ENCODE measurements at regions not wholly inside any gene's neighbourhood (a gene's known extent, or its start where the extent isn't known, plus 50 kb on each side); places are given as distances from the start of the nearest gene placed in this dataset.

GRCh38 chr11:103699216-103699615, 337.2 kb upstream of the DDI1 start:
- Histone ChIP-seq H3K36me3 (ENCODE audit: control insufficient read depth, insufficient read depth, low read length, severe bottlenecking) (no peaks in the 10 kb centered on the region), H3K27me3 (replicated peaks; ENCODE audit: control insufficient read depth, insufficient read depth, low read length) (no peaks in the 10 kb centered on the region), H3K4me1 (ENCODE audit: control insufficient read depth, insufficient read depth, low read length) (peaks cover 51% of the 10 kb centered on the region), H3K4me3 (ENCODE audit: low read length) (peak overlapping the region; percentile 71), H3K9me3 (ENCODE audit: control insufficient read depth, low read length) (peaks cover 5% of the 10 kb centered on the region), H3K9ac (ENCODE audit: low read length) (peak overlapping the region; percentile 79)
- DNase-seq (ENCODE audit: low read depth) = peak; percentile 61

GRCh38 chr11:103699656-103700055, 336.8 kb upstream of the DDI1 start:
- H3K9ac ChIP-seq (ENCODE audit: low read length) = peak overlapping the region; percentile 87
- H3K4me3 ChIP-seq (ENCODE audit: low read length) = peak overlapping the region; percentile 75
- DNase-seq (ENCODE audit: low read depth) = no peak
- H3K27me3 ChIP-seq (replicated peaks; ENCODE audit: control insufficient read depth, insufficient read depth, low read length) = no peaks in the 10 kb centered on the region
- peaks cover 5% of the 10 kb centered on the region for H3K9me3 ChIP-seq (ENCODE audit: control insufficient read depth, low read length)
- H3K36me3 ChIP-seq (ENCODE audit: control insufficient read depth, insufficient read depth, low read length, severe bottlenecking) = no peaks in the 10 kb centered on the region
- peaks cover 51% of the 10 kb centered on the region for H3K4me1 ChIP-seq (ENCODE audit: control insufficient read depth, insufficient read depth, low read length)

- Histone ChIP-seq H3K9ac (ENCODE audit: low read length) (peak overlapping the region; percentile 87), H3K9me3 (ENCODE audit: control insufficient read depth, low read length) (peaks cover 5% of the 10 kb centered on the region), H3K4me3 (ENCODE audit: low read length) (peak overlapping the region; percentile 75), H3K4me1 (ENCODE audit: control insufficient read depth, insufficient read depth, low read length) (peaks cover 51% of the 10 kb centered on the region), H3K36me3 (ENCODE audit: control insufficient read depth, insufficient read depth, low read length, severe bottlenecking) (no peaks in the 10 kb centered on the region), H3K27me3 (replicated peaks; ENCODE audit: control insufficient read depth, insufficient read depth, low read length) (no peaks in the 10 kb centered on the region)
- DNase-seq (ENCODE audit: low read depth) = peak; percentile 87
These were observed 335.8 kb upstream of the DDI1 start for GRCh38 chr11:103700622-103701021.

DNA sequence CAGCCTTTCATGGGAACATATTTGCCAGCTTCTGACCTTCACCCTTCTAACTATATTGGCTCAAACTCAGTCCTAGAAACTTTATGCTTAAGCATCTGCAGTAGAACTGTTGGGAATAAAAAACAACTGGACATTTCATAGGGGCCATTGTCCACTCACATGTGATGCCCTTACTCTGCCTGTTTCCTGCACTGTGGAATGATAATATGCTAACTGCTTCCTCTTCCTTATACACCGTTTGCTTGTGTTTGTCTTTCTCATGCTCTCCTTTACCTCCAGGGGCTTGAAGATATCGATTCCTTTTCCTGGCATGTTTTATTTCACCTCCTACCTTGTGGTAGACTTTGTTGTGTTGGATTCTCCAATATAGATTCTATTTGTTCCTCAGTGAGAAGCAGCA, 333.0 kb upstream of the DDI1 start:
- Histone ChIP-seq H3K4me1 (ENCODE audit: control insufficient read depth, insufficient read depth, low read length) (peaks cover 48% of the 10 kb centered on the region), H3K36me3 (ENCODE audit: control insufficient read depth, insufficient read depth, low read length, severe bottlenecking) (no peaks in the 10 kb centered on the region), H3K9me3 (ENCODE audit: control insufficient read depth, low read length) (no peaks in the 10 kb centered on the region), H3K9ac (ENCODE audit: low read length) (peak overlapping the region; percentile 87), H3K4me3 (ENCODE audit: low read length) (no peak overlapping the region), H3K27me3 (replicated peaks; ENCODE audit: control insufficient read depth, insufficient read depth, low read length) (no peaks in the 10 kb centered on the region)
- DNase-seq (ENCODE audit: low read depth) = no peak

- DNase-seq (ENCODE audit: low read depth) = no peak
- Histone ChIP-seq H3K27me3 (replicated peaks; ENCODE audit: control insufficient read depth, insufficient read depth, low read length) (no peaks in the 10 kb centered on the region), H3K4me3 (ENCODE audit: low read length) (no peak overlapping the region), H3K4me1 (ENCODE audit: control insufficient read depth, insufficient read depth, low read length) (peaks cover 43% of the 10 kb centered on the region), H3K9ac (ENCODE audit: low read length) (no peak overlapping the region), H3K36me3 (ENCODE audit: control insufficient read depth, insufficient read depth, low read length, severe bottlenecking) (no peaks in the 10 kb centered on the region), H3K9me3 (ENCODE audit: control insufficient read depth, low read length) (no peaks in the 10 kb centered on the region)
These were observed 332.5 kb upstream of the DDI1 start for GRCh38 chr11:103703954-103704353.

DNA sequence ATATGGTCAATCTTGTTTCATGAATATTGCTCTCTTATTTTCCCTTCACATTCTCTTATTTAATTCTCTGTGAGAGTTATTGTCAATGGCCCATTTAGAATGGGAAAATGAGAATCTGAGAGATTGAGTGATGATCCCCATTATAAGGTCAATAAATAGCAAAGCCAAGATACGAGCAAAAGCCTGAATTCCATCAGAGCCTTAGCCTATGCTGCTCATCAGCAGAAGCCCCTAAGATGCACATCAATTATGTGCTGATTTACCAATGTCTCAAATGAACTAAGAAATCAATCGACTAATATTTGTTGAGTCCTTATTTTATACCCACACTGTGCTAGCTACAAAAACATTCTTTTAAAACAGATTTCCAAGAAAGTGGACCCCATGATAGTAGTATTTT, 330.8 kb upstream of the DDI1 start:
- Histone ChIP-seq H3K4me1 (ENCODE audit: control insufficient read depth, insufficient read depth, low read length) (peaks cover 31% of the 10 kb centered on the region), H3K27me3 (replicated peaks; ENCODE audit: control insufficient read depth, insufficient read depth, low read length) (no peaks in the 10 kb centered on the region), H3K36me3 (ENCODE audit: control insufficient read depth, insufficient read depth, low read length, severe bottlenecking) (no peaks in the 10 kb centered on the region), H3K9ac (ENCODE audit: low read length) (no peak overlapping the region), H3K4me3 (ENCODE audit: low read length) (no peak overlapping the region), H3K9me3 (ENCODE audit: control insufficient read depth, low read length) (peaks cover 3% of the 10 kb centered on the region)
- DNase-seq (ENCODE audit: low read depth) = no peak

GRCh38 chr11:103709371-103709770, 327.1 kb upstream of the DDI1 start:
- Histone ChIP-seq H3K36me3 (ENCODE audit: control insufficient read depth, insufficient read depth, low read length, severe bottlenecking) (no peaks in the 10 kb centered on the region), H3K27me3 (replicated peaks; ENCODE audit: control insufficient read depth, insufficient read depth, low read length) (no peaks in the 10 kb centered on the region), H3K9ac (ENCODE audit: low read length) (no peak overlapping the region), H3K4me3 (ENCODE audit: low read length) (no peak overlapping the region), H3K4me1 (ENCODE audit: control insufficient read depth, insufficient read depth, low read length) (peaks cover 22% of the 10 kb centered on the region), H3K9me3 (ENCODE audit: control insufficient read depth, low read length) (peaks cover 3% of the 10 kb centered on the region)
- no peak for DNase-seq (ENCODE audit: low read depth)

GRCh38 chr11:103714246-103714645, 322.2 kb upstream of the DDI1 start:
- DNase-seq (ENCODE audit: low read depth) = peak; percentile 78
- Histone ChIP-seq H3K9me3 (ENCODE audit: control insufficient read depth, low read length) (peaks cover 10% of the 10 kb centered on the region), H3K36me3 (ENCODE audit: control insufficient read depth, insufficient read depth, low read length, severe bottlenecking) (no peaks in the 10 kb centered on the region), H3K4me3 (ENCODE audit: low read length) (no peak overlapping the region), H3K27me3 (replicated peaks; ENCODE audit: control insufficient read depth, insufficient read depth, low read length) (no peaks in the 10 kb centered on the region), H3K9ac (ENCODE audit: low read length) (peak overlapping the region; percentile 80), H3K4me1 (ENCODE audit: control insufficient read depth, insufficient read depth, low read length) (peaks cover 30% of the 10 kb centered on the region)

GRCh38 chr11:103716363-103716762, 320.1 kb upstream of the DDI1 start:
- no peak overlapping the region for H3K9ac ChIP-seq (ENCODE audit: low read length)
- H3K9me3 ChIP-seq (ENCODE audit: control insufficient read depth, low read length) = peaks cover 9% of the 10 kb centered on the region
- no peak for DNase-seq (ENCODE audit: low read depth)
- H3K36me3 ChIP-seq (ENCODE audit: control insufficient read depth, insufficient read depth, low read length, severe bottlenecking) = no peaks in the 10 kb centered on the region
- no peak overlapping the region for H3K4me3 ChIP-seq (ENCODE audit: low read length)
- H3K4me1 ChIP-seq (ENCODE audit: control insufficient read depth, insufficient read depth, low read length) = peaks cover 28% of the 10 kb centered on the region
- H3K27me3 ChIP-seq (replicated peaks; ENCODE audit: control insufficient read depth, insufficient read depth, low read length) = no peaks in the 10 kb centered on the region

- H3K4me3 ChIP-seq (ENCODE audit: low read length) = no peak overlapping the region
- H3K27me3 ChIP-seq (replicated peaks; ENCODE audit: control insufficient read depth, insufficient read depth, low read length) = no peaks in the 10 kb centered on the region
- peaks cover 20% of the 10 kb centered on the region for H3K9me3 ChIP-seq (ENCODE audit: control insufficient read depth, low read length)
- H3K9ac ChIP-seq (ENCODE audit: low read length) = no peak overlapping the region
- H3K4me1 ChIP-seq (ENCODE audit: control insufficient read depth, insufficient read depth, low read length) = no peaks in the 10 kb centered on the region
- DNase-seq (ENCODE audit: low read depth) = no peak
- peaks cover 10% of the 10 kb centered on the region for H3K36me3 ChIP-seq (ENCODE audit: control insufficient read depth, insufficient read depth, low read length, severe bottlenecking)
These were observed 309.2 kb upstream of the DDI1 start for GRCh38 chr11:103727262-103727661.

DNA sequence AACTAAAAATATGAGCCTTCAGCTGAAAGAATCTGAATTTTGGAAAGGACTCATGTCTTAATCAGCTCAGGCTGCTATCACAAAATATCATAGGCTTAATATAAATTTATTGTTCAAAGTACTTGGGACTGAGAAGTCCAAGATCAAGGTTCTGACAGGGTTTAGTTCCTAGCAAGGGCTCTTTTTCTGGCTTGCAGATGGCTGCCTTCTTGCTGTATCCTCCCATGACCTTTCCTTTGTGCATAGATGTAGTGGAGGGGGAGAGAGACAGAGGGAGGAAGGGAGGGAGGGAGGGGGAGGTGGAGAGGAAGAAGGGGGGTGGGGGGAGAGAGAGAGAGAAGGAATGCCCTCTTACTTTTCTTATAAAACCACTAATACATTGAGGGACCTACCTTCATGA, 306.8 kb upstream of the DDI1 start:
- H3K4me3 ChIP-seq (ENCODE audit: low read length) = no peak overlapping the region
- peaks cover 14% of the 10 kb centered on the region for H3K9me3 ChIP-seq (ENCODE audit: control insufficient read depth, low read length)
- no peaks in the 10 kb centered on the region for H3K27me3 ChIP-seq (replicated peaks; ENCODE audit: control insufficient read depth, insufficient read depth, low read length)
- H3K9ac ChIP-seq (ENCODE audit: low read length) = no peak overlapping the region
- DNase-seq (ENCODE audit: low read depth) = no peak
- no peaks in the 10 kb centered on the region for H3K4me1 ChIP-seq (ENCODE audit: control insufficient read depth, insufficient read depth, low read length)
- H3K36me3 ChIP-seq (ENCODE audit: control insufficient read depth, insufficient read depth, low read length, severe bottlenecking) = peaks cover 10% of the 10 kb centered on the region

DNA sequence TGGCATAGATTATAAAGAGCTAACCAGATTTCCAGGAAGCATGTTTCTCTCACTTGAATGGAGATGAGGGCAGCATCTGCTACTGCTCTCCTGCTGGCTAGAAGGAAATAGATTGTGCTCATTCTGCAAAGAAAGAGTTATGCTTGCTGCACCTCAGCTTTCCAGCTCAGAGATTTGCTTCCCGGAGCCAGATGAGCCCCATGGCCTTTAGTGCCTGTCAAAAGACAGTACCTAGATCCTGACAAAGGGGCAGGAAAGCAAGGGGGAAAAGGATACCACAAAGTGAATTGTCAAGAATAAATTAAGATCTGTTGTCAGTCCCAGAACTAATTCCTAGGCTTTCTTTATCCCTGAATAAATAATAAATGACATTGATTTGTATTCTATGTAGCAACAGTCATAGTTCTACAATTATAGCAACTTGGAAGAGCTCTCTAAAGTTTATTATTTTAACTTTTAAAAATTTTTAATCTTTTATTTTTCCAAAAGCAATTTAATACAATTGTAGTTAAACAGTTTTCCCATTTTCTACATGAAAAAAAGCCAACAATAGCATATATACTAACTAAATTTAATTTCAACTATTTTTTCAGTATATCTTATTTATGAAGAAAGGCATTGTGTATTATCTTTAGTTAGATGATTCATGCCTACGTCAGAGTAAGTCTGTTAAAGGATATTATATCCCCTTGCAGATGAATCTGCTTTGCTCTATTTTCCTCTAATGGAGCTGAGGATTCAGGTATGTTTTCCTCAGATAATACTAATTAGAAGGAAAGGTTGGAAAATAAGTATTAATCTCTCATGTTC, 306.1 kb upstream of the DDI1 start:
- Histone ChIP-seq H3K9ac (ENCODE audit: low read length) (no peak overlapping the region), H3K9me3 (ENCODE audit: control insufficient read depth, low read length) (peaks cover 10% of the 10 kb centered on the region), H3K4me3 (ENCODE audit: low read length) (no peak overlapping the region), H3K36me3 (ENCODE audit: control insufficient read depth, insufficient read depth, low read length, severe bottlenecking) (peaks cover 8% of the 10 kb centered on the region), H3K4me1 (ENCODE audit: control insufficient read depth, insufficient read depth, low read length) (no peaks in the 10 kb centered on the region), H3K27me3 (replicated peaks; ENCODE audit: control insufficient read depth, insufficient read depth, low read length) (no peaks in the 10 kb centered on the region)
- peak; percentile 60 for DNase-seq (ENCODE audit: low read depth)

All from adipocyte (in vitro differentiated cells).